Calu3 (cell line): ENCODE measurements at regions not wholly inside any gene's neighbourhood (a gene's known extent, or its start where the extent isn't known, plus 50 kb on each side); places are given as distances from the start of the nearest gene placed in this dataset.

Experiments
- BruUV-seq: library from RNA; stranded (reverse); fragments of 400-500 nt; replicated peaks from 2 replicates; lab custom pipeline; 2021; lab: Mats Ljungman, UMichigan
- CTCF ChIA-PET: fragments of 300-600 bp; sonication (Branson Sonifier 250); formaldehyde crosslinking; loops from one replicate; lab custom pipeline; 2022; ENCODE audit warnings: antibody characterized with exemption; lab: Charles Lee
- DNase-seq: peaks from one replicate; pipeline ENCODE4 v3.0.0; 2022
- H3K27ac Mint-ChIP-seq: one replicate; pipeline ENCODE4 v1.8.0; 2022; ENCODE audit warnings: mixed read lengths; ENCODE audit not compliant: unreplicated experiment
- H3K27me3 Mint-ChIP-seq: one replicate; pipeline ENCODE4 v1.8.0; 2022; ENCODE audit warnings: mixed read lengths; ENCODE audit not compliant: unreplicated experiment
- H3K36me3 Mint-ChIP-seq: one replicate; pipeline ENCODE4 v1.8.0; 2022; ENCODE audit warnings: mild to moderate bottlenecking, moderate library complexity, mixed read lengths; ENCODE audit not compliant: insufficient read depth, unreplicated experiment
- H3K4me1 Mint-ChIP-seq: one replicate; pipeline ENCODE4 v1.8.0; 2022; ENCODE audit warnings: mild to moderate bottlenecking, low read depth, mixed read lengths; ENCODE audit not compliant: unreplicated experiment
- H3K4me3 Mint-ChIP-seq: one replicate; pipeline ENCODE4 v1.8.0; 2022; ENCODE audit warnings: mild to moderate bottlenecking, low read depth, moderate library complexity, mixed read lengths; ENCODE audit not compliant: unreplicated experiment
- H3K9me3 Mint-ChIP-seq: one replicate; pipeline ENCODE4 v1.8.0; 2022; ENCODE audit warnings: low read depth, mixed read lengths; ENCODE audit not compliant: unreplicated experiment
- intact Hi-C: fragments of 100-400 bp; cut with micrococcal nuclease; formaldehyde crosslinking; loops from one replicate; pipeline ENCODE4 v1.10.0; 2022; ENCODE audit not compliant: unreplicated experiment
- TF ChIP-seq, protein P1 (sequence below): fragments of 200-600 bp; IDR thresholded peaks from one replicate; pipeline ENCODE4 v1.8.0; 2022; ENCODE audit warnings: antibody characterized with exemption; ENCODE audit not compliant: unreplicated experiment

DNA sequence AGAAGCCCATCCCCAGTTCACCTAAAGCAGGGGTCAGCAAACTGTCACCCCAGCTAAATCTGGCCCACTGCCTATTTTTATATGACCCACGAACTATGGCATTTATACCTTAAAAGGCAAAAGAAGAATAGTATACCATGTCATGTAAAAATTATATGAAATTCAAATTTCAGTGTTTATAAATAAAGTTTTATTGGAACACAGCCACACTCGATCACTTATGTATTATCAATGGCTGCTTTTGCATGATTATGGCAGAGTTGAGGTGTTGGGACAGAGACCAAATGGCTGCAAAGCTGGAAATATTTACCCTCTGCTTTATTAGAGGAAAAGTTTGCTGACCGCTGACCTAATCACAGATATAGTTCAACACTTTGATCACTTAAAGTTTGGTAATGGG is 59.2 kb upstream of the GATB start:
- intact Hi-C loops: no loop called here
- no peaks in the 10 kb centered on the region for H3K4me1 Mint-ChIP-seq
- no peak overlapping the region for H3K27ac Mint-ChIP-seq
- no peak overlapping the region for H3K4me3 Mint-ChIP-seq
- BruUV-seq: no TSS peak
- CTCF ChIA-PET: no interaction called here
- H3K9me3 Mint-ChIP-seq: no peaks in the 10 kb centered on the region
- H3K36me3 Mint-ChIP-seq: no peaks in the 10 kb centered on the region
- peaks cover 45% of the 10 kb centered on the region for H3K27me3 Mint-ChIP-seq
- TF ChIP-seq, protein P1, sequence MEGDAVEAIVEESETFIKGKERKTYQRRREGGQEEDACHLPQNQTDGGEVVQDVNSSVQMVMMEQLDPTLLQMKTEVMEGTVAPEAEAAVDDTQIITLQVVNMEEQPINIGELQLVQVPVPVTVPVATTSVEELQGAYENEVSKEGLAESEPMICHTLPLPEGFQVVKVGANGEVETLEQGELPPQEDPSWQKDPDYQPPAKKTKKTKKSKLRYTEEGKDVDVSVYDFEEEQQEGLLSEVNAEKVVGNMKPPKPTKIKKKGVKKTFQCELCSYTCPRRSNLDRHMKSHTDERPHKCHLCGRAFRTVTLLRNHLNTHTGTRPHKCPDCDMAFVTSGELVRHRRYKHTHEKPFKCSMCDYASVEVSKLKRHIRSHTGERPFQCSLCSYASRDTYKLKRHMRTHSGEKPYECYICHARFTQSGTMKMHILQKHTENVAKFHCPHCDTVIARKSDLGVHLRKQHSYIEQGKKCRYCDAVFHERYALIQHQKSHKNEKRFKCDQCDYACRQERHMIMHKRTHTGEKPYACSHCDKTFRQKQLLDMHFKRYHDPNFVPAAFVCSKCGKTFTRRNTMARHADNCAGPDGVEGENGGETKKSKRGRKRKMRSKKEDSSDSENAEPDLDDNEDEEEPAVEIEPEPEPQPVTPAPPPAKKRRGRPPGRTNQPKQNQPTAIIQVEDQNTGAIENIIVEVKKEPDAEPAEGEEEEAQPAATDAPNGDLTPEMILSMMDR: no peak
- no peak for DNase-seq

GRCh38 chr4:151811403-151811802 is 50.6 kb upstream of the GATB start:
- Mint-ChIP-seq H3K4me3 (no peak overlapping the region), H3K4me1 (no peaks in the 10 kb centered on the region), H3K27ac (no peak overlapping the region), H3K27me3 (peaks cover 36% of the 10 kb centered on the region), H3K9me3 (no peaks in the 10 kb centered on the region), H3K36me3 (no peaks in the 10 kb centered on the region)
- CTCF ChIA-PET: no interaction called here
- BruUV-seq: no TSS peak
- TF ChIP-seq, protein P1: no peak
- intact Hi-C loops: no loop called here
- no peak for DNase-seq
